HG03060 (cell line): ENCODE measurements at regions not wholly inside any gene's neighbourhood (a gene's known extent, or its start where the extent isn't known, plus 50 kb on each side); places are given as distances from the start of the nearest gene placed in this dataset.

Experiments
- ATAC-seq: cut with Tn5 transposase; IDR thresholded peaks from one replicate; pipeline ENCODE4 v1.9.1; 2021; ENCODE audit warnings: low read depth, moderate number of reproducible peaks; ENCODE audit not compliant: unreplicated experiment

- ATAC-seq, result no peak
These were observed 67.7 kb upstream of the GCM1 start for GRCh38 chr6:53216301-53216700.

DNA sequence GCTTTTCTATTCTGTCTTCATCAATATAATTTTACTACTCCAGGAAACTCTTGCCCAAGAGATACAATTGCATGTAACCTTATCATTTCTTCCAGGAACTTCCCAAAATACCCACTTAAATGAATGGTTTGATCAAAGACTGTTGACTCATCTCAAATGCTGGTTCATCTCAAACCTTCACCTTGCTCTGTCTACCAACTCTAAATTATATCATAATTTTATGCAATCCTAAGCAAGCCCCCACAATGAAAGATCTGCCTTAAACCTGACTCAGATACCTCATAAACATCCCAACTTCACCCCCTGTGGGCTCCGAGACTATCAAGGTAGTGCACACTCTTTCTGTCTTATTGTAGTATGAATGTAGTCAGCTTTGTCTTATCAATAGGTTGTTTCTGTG is 65.5 kb upstream of the GCM1 start:
- no peak for ATAC-seq

DNA sequence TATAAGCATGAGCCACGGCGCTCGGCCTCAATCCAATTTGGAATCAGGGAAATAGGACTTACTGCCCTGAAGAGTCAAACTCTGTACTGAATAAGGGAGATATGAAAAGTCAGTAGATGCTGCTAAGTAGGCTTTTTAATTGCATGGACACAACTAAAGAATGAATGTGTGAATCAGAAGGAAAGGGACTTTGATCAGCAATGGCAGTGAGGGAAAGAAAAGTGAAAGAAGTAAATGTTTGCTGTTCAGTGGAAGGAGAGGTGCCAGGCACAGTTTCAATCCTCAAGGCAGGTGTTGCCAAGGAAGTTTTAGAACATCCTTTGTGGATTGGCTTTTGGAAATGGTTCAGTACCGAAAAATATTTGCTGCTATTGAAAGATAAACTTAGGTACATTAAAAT is 62.2 kb upstream of the GCM1 start:
- ATAC-seq, result no peak

- no peak for ATAC-seq
These were observed 61.0 kb upstream of the GCM1 start for GRCh38 chr6:53209681-53210080.

- no peak for ATAC-seq
These were observed 57.1 kb upstream of the GCM1 start for GRCh38 chr6:53205778-53206177.

DNA sequence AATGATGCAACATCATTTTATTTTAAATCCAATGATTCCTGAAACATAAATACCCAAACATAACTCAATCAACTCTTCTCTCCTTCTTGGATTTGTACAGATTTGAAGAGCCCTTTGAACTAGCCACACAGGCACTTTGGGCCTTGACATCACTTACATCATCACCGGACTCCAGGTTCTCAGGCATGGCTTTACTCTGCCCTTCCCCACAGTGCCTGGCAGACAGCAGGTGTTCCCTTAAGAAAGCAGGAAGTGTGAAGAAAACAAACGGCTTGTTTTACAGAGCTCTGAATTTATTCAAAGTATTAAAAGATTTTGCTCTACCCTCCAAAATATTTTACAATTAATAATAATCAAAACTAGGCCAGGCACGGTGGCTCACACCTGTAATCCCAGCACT is 54.8 kb upstream of the GCM1 start:
- no peak for ATAC-seq

DNA sequence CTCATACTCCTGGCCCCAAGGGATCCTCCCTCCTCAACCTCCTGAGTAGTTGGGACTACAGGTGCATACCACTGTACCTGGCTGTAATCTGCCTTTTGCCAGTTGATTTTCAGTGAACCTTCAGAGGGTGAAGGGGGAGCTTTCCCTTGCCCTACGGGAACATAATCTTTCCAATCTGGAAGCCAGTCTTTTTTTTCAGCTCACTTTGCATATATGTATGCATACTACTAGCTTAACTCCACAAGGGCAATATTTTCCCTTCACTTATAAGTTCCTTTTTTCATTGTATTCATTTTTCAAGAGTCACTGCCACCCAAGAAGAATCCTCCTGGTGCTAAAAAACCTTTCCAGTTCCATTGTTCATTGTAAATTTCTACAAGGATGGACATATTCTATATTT is 53.4 kb upstream of the GCM1 start:
- no peak for ATAC-seq

DNA sequence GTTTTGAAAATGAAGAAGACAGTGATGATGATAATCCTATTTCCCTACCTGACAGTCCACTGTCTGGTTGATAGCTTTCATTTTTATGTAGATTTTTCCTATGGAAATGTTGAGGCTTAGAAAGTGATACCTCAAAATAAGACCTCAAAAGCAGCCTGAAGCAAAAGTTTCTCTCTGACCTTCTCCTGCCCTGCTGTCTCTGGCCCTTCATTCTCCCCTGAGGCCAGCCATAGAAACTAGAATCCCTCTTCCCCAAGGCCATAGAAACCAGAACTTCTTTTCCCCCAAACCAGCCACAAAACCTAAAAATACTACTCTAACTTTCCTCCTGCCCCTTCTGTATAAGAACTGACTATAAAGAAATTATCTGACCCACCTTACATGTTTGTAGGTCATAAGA is 52.6 kb upstream of the GCM1 start:
- no peak for ATAC-seq

GRCh38 chr6:53199765-53200164 is 51.1 kb upstream of the GCM1 start:
- no peak for ATAC-seq

DNA sequence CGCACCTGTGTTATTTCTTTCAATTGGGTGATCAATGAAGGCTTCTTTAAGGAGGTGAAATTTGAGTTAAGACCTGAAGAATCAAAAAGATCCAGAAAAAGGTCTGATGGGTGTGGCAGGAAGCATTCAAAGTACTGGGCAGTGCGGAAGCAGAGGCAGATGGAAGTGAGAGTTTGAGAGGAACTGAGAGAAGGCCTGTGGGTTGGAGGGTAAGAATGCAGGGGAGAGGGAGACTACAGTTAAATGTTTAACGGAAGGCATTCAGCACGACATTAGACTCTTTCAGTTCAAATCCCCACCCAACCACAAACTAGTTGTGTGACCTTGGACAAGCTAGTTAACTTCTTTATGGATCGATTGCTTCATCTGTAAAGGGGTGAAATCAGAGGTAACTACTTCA is 50.5 kb upstream of the GCM1 start:
- peak; percentile 91 for ATAC-seq
